Left lung (tissue), 4 donors: ENCODE measurements at regions not wholly inside any gene's neighbourhood (a gene's known extent, or its start where the extent isn't known, plus 50 kb on each side); places are given as distances from the start of the nearest gene placed in this dataset.

ENCODE experiments used
- ATAC-seq: fragments of 200-7000 bp; cut with Tn5 transposase; one replicate; pipeline ENCODE4 v1.9.1; 2020; ENCODE audit warnings: moderate library complexity
- DNase-seq, 4 donors: peaks; one replicate each; pipeline ENCODE4 v3.0.0-alpha.2; 2013 to 2020
- H3K27ac ChIP-seq, 2 donors: fragments of 200-600 bp; sonication (generic) in 1 of 2; one replicate each; pipeline versions ENCODE4 v1.5.0 to v1.8.0; 2020 to 2021
- H3K27me3 ChIP-seq, 2 donors: fragments of 200-600 bp; sonication (generic) in 1 of 2; one replicate each; pipeline versions ENCODE4 v1.5.0 to v1.8.0; 2020 to 2021
- H3K36me3 ChIP-seq, 2 donors: fragments of 200-600 bp; sonication (generic) in 1 of 2; one replicate each; pipeline versions ENCODE4 v1.5.0 to v1.8.0; 2020 to 2021
- H3K4me1 ChIP-seq, 2 donors: fragments of 200-600 bp; one replicate each; pipeline ENCODE4 v1.8.0; 2021
- H3K4me3 ChIP-seq, 2 donors: fragments of 200-600 bp; sonication (generic) in 1 of 2; one replicate each; pipeline versions ENCODE4 v1.5.0 to v1.8.0; 2020 to 2021; ENCODE audit warnings: mild to moderate bottlenecking in 1 of 2
- H3K9me3 ChIP-seq, 2 donors: fragments of 200-600 bp; sonication (generic) in 1 of 2; one replicate each; pipeline versions ENCODE4 v1.5.0 to v1.8.0; 2020 to 2021
- CTCF ChIP-seq, 2 donors: fragments of 200-600 bp; sonication (generic) in 1 of 2; IDR thresholded peaks; one replicate each; pipeline versions ENCODE4 v1.5.0 to v1.8.0; 2021; ENCODE audit warnings: antibody characterized with exemption in 2 of 2
- intact Hi-C, 2 donors: fragments of 100-400 bp; cut with DNase I; formaldehyde crosslinking; loops; one replicate each; pipeline versions ENCODE4 v1.11.2 to v1.14.2; 2022
- donor health status: DM: no; HTN: yes; CAD: no.
- donor health status: DM: no; HTN: no; CAD: no.

GRCh38 chrX:125709074-125709473, 389.4 kb downstream of the TEX13C start:
- Histone ChIP-seq H3K36me3 (no peaks in the 10 kb centered on the region), H3K4me1 (no peaks in the 10 kb centered on the region), H3K9me3 (no peaks in the 10 kb centered on the region), H3K27me3 (no peaks in the 10 kb centered on the region), H3K4me3 (no peak overlapping the region), H3K27ac (no peak overlapping the region)
- ATAC-seq (no peak), DNase-seq (no peak)
- no peak for TF ChIP-seq CTCF (IDR thresholded peaks at IDR 0.05)
- intact Hi-C loops: no loop called here

DNA sequence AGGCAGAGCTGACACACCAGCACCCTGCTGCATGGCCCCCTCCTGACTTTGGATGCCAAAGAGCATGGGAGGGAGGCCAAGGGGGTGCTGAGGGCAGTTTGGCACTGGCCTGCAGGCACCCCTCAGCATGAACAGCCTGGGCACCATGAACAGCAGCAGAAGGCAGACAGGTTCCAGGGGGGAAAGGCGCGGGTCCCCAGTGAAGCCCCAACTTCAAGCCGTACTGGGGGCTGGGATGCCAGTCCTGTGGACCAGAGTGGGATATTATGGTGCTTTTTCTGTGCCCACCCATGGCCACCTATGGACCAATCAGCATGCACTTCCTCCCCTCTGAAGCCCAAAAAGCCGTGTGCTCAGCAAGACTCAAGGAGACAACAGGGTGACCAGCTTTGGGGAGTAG, 389.9 kb downstream of the TEX13C start:
- Histone ChIP-seq H3K27ac (no peak overlapping the region), H3K36me3 (no peaks in the 10 kb centered on the region), H3K4me3 (no peak overlapping the region), H3K4me1 (no peaks in the 10 kb centered on the region), H3K27me3 (no peaks in the 10 kb centered on the region), H3K9me3 (no peaks in the 10 kb centered on the region)
- ATAC-seq (no peak), DNase-seq (no peak)
- intact Hi-C loops: no loop called here
- TF ChIP-seq CTCF (IDR thresholded peaks at IDR 0.05): no peak

DNA sequence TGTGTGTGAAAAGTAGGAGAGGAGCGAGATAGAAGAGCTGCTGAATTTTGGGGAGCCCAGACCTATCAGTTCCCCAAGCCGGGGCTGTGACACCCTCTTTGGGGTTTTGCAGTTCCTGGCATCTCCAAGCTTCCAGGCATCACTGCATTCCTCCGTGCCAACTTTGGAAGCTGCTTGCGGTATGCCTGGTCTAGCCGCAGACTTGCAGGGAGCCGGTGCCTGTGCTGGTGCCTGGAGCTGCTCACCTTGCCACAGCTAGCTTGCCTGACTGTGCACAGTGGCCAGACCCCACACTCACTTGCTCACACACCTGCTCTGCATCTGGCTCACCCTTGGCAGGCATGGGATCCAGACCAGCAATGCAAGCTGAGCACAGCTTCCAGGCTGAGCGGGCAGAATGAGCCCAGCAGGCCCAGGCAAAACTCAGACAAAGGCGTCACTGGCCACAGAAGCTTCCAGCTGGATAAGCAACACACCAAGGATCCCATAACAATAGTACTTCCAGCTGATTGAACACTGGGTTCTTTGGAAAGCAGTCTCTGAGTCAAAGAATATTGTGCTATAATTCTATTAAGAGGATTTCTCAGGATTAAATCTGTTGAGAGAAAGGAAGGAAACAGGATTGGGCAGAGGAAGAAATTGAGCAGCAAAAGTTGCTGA, 390.9 kb downstream of the TEX13C start:
- Histone ChIP-seq H3K4me1 (no peaks in the 10 kb centered on the region), H3K9me3 (no peaks in the 10 kb centered on the region), H3K36me3 (no peaks in the 10 kb centered on the region), H3K27me3 (no peaks in the 10 kb centered on the region), H3K4me3 (no peak overlapping the region), H3K27ac (no peak overlapping the region)
- intact Hi-C loops: no loop called here
- no peak for TF ChIP-seq CTCF (IDR thresholded peaks at IDR 0.05)
- ATAC-seq (no peak), DNase-seq (no peak)

GRCh38 chrX:125711103-125711502, 391.4 kb downstream of the TEX13C start:
- Histone ChIP-seq H3K27me3 (no peaks in the 10 kb centered on the region), H3K36me3 (no peaks in the 10 kb centered on the region), H3K27ac (no peak overlapping the region), H3K9me3 (no peaks in the 10 kb centered on the region), H3K4me1 (no peaks in the 10 kb centered on the region), H3K4me3 (no peak overlapping the region)
- intact Hi-C loops: no loop called here
- ATAC-seq (no peak), DNase-seq (no peak)
- no peak for TF ChIP-seq CTCF (IDR thresholded peaks at IDR 0.05)

- ATAC-seq (no peak), DNase-seq (no peak)
- intact Hi-C loops: no loop called here
- Histone ChIP-seq H3K9me3 (no peaks in the 10 kb centered on the region), H3K27ac (no peak overlapping the region), H3K4me1 (no peaks in the 10 kb centered on the region), H3K36me3 (no peaks in the 10 kb centered on the region), H3K27me3 (no peaks in the 10 kb centered on the region), H3K4me3 (no peak overlapping the region)
- no peak for TF ChIP-seq CTCF (IDR thresholded peaks at IDR 0.05)
Observed at GRCh38 chrX:125713633-125714032, 394.0 kb downstream of the TEX13C start.
